ENCODE measurements at regions not wholly inside any gene's neighbourhood (a gene's known extent, or its start where the extent isn't known, plus 50 kb on each side); places are given as distances from the start of the nearest gene placed in this dataset.

GRCh38 chrX:147811803-147812202 lies 99.9 kb upstream of the FMR1 start:
- no peaks in the 10 kb centered on the region for H3K36me3 ChIP-seq (ENCODE audit: insufficient read depth)
- no peak overlapping the region for H3K27ac ChIP-seq (ENCODE audit: low read depth)
- WGBS: 82% methylated on average over 2 of the region's 2 CpGs
- no peaks in the 10 kb centered on the region for H3K4me1 ChIP-seq (ENCODE audit: insufficient read depth)
- no peak overlapping the region for H3K4me3 ChIP-seq (ENCODE audit: low read depth, low read length)
- DNase-seq (ENCODE audit: extremely low spot score): no peak

GRCh38 chrX:147827070-147827469 lies 84.6 kb upstream of the FMR1 start:
- 65% methylated on average over 3 of the region's 3 CpGs for WGBS
- no peak overlapping the region for H3K4me3 ChIP-seq (ENCODE audit: low read depth, low read length)
- no peaks in the 10 kb centered on the region for H3K4me1 ChIP-seq (ENCODE audit: insufficient read depth)
- H3K36me3 ChIP-seq (ENCODE audit: insufficient read depth): no peaks in the 10 kb centered on the region
- DNase-seq (ENCODE audit: extremely low spot score): no peak
- no peak overlapping the region for H3K27ac ChIP-seq (ENCODE audit: low read depth)

GRCh38 chrX:147828719-147829118 lies 83.0 kb upstream of the FMR1 start:
- H3K36me3 ChIP-seq (ENCODE audit: insufficient read depth): no peaks in the 10 kb centered on the region
- H3K4me1 ChIP-seq (ENCODE audit: insufficient read depth): no peaks in the 10 kb centered on the region
- DNase-seq (ENCODE audit: extremely low spot score): no peak
- 95% methylated on average over 16 of the region's 16 CpGs for WGBS
- no peak overlapping the region for H3K27ac ChIP-seq (ENCODE audit: low read depth)
- no peak overlapping the region for H3K4me3 ChIP-seq (ENCODE audit: low read depth, low read length)

GRCh38 chrX:147832707-147833348 lies 78.9 kb upstream of the FMR1 start:
- 62% methylated on average over 2 of the region's 2 CpGs for WGBS
- Histone ChIP-seq H3K27ac (ENCODE audit: low read depth) (no peak overlapping the region), H3K4me1 (ENCODE audit: insufficient read depth) (no peaks in the 10 kb centered on the region), H3K4me3 (ENCODE audit: low read depth, low read length) (no peak overlapping the region), H3K36me3 (ENCODE audit: insufficient read depth) (no peaks in the 10 kb centered on the region)
- no peak for DNase-seq (ENCODE audit: extremely low spot score)

GRCh38 chrX:147838465-147839131 lies 73.1 kb upstream of the FMR1 start:
- H3K27ac ChIP-seq (ENCODE audit: low read depth): no peak overlapping the region
- no peak for DNase-seq (ENCODE audit: extremely low spot score)
- 63% methylated on average over 1 of the region's 1 CpG for WGBS
- H3K36me3 ChIP-seq (ENCODE audit: insufficient read depth): no peaks in the 10 kb centered on the region
- no peak overlapping the region for H3K4me3 ChIP-seq (ENCODE audit: low read depth, low read length)
- H3K4me1 ChIP-seq (ENCODE audit: insufficient read depth): no peaks in the 10 kb centered on the region

- H3K4me1 ChIP-seq (ENCODE audit: insufficient read depth): no peaks in the 10 kb centered on the region
- no peak overlapping the region for H3K4me3 ChIP-seq (ENCODE audit: low read depth, low read length)
- no peak overlapping the region for H3K27ac ChIP-seq (ENCODE audit: low read depth)
- H3K36me3 ChIP-seq (ENCODE audit: insufficient read depth): no peaks in the 10 kb centered on the region
- 43% methylated on average over 3 of the region's 3 CpGs for WGBS
- no peak for DNase-seq (ENCODE audit: extremely low spot score)
Measured at GRCh38 chrX:147846676-147847075, 65.0 kb upstream of the FMR1 start.

- no peak for DNase-seq (ENCODE audit: extremely low spot score)
- no peaks in the 10 kb centered on the region for H3K36me3 ChIP-seq (ENCODE audit: insufficient read depth)
- 11% methylated on average over 7 of the region's 7 CpGs for WGBS
- H3K4me1 ChIP-seq (ENCODE audit: insufficient read depth): no peaks in the 10 kb centered on the region
- no peak overlapping the region for H3K4me3 ChIP-seq (ENCODE audit: low read depth, low read length)
- no peak overlapping the region for H3K27ac ChIP-seq (ENCODE audit: low read depth)
Measured at GRCh38 chrX:147847999-147848398, 63.7 kb upstream of the FMR1 start.

GRCh38 chrX:147848543-147849443 lies 62.9 kb upstream of the FMR1 start:
- Histone ChIP-seq H3K4me1 (ENCODE audit: insufficient read depth) (no peaks in the 10 kb centered on the region), H3K27ac (ENCODE audit: low read depth) (no peak overlapping the region), H3K4me3 (ENCODE audit: low read depth, low read length) (no peak overlapping the region), H3K36me3 (ENCODE audit: insufficient read depth) (no peaks in the 10 kb centered on the region)
- 28% methylated on average over 2 of the region's 2 CpGs for WGBS
- no peak for DNase-seq (ENCODE audit: extremely low spot score)

GRCh38 chrX:147850875-147851274 lies 60.8 kb upstream of the FMR1 start:
- H3K4me1 ChIP-seq (ENCODE audit: insufficient read depth): no peaks in the 10 kb centered on the region
- DNase-seq (ENCODE audit: extremely low spot score): no peak
- no peaks in the 10 kb centered on the region for H3K36me3 ChIP-seq (ENCODE audit: insufficient read depth)
- H3K4me3 ChIP-seq (ENCODE audit: low read depth, low read length): no peak overlapping the region
- 47% methylated on average over 3 of the region's 3 CpGs for WGBS
- H3K27ac ChIP-seq (ENCODE audit: low read depth): no peak overlapping the region

- no peak for DNase-seq (ENCODE audit: extremely low spot score)
- Histone ChIP-seq H3K4me3 (ENCODE audit: low read depth, low read length) (no peak overlapping the region), H3K27ac (ENCODE audit: low read depth) (no peak overlapping the region), H3K4me1 (ENCODE audit: insufficient read depth) (no peaks in the 10 kb centered on the region), H3K36me3 (ENCODE audit: insufficient read depth) (no peaks in the 10 kb centered on the region)
- WGBS: 94% methylated on average over 2 of the region's 2 CpGs
Measured at GRCh38 chrX:147853701-147854100, 58.0 kb upstream of the FMR1 start.

- H3K4me3 ChIP-seq (ENCODE audit: low read depth, low read length): no peak overlapping the region
- WGBS: 20% methylated on average over 2 of the region's 2 CpGs
- DNase-seq (ENCODE audit: extremely low spot score): no peak
- no peaks in the 10 kb centered on the region for H3K4me1 ChIP-seq (ENCODE audit: insufficient read depth)
- no peak overlapping the region for H3K27ac ChIP-seq (ENCODE audit: low read depth)
- H3K36me3 ChIP-seq (ENCODE audit: insufficient read depth): no peaks in the 10 kb centered on the region
Measured at GRCh38 chrX:147859666-147860065, 52.1 kb upstream of the FMR1 start.
